ENCODE measurements at regions not wholly inside any gene's neighbourhood (a gene's known extent, or its start where the extent isn't known, plus 50 kb on each side); places are given as distances from the start of the nearest gene placed in this dataset.
"Not testable (repeated sequence)": the region's sequence is repeated elsewhere in the genome, so short reads cannot be mapped to it uniquely, and the experiment has no call there.

DNA sequence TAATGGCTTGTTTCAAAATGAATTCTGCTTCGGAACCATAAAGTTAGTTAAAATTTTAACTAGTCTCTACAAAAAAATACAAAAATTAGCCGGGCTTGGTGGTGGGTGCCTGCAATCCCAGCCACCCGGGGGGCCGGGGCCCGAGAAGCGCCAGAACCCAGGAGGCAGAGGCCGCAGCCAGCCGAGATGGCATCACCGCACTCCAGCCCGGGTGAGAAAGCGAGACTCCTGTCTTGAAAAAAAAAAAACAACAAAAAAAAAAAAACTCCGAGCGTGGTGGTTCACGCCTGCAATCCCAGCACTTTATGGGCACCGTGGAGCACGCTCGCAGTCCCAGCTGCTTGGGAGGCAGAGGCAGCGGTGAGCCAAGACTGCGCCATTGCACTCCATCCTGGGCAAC, 781.4 kb downstream of the BRINP3 start:
- 92 to 93% methylated on average over 16 to 18 of the region's 19 CpGs for WGBS, 2 donors
- Histone ChIP-seq H3K4me3 (no peak overlapping the region), H3K36me3 (no peaks in the 10 kb centered on the region), H3K4me1 (no peaks in the 10 kb centered on the region), H3K9me3 (peaks cover 0 to 8% (median 6%) of the 10 kb centered on the region in 3 donors), H3K27ac (no peak overlapping the region), H3K27me3 (no peaks in the 10 kb centered on the region)
- intact Hi-C loops (cut with DNase I) = no loop called here
- DNase-seq = no peak
- no peak for TF ChIP-seq POLR2A (IDR thresholded peaks at IDR 0.05)
- TF ChIP-seq, protein P1, sequence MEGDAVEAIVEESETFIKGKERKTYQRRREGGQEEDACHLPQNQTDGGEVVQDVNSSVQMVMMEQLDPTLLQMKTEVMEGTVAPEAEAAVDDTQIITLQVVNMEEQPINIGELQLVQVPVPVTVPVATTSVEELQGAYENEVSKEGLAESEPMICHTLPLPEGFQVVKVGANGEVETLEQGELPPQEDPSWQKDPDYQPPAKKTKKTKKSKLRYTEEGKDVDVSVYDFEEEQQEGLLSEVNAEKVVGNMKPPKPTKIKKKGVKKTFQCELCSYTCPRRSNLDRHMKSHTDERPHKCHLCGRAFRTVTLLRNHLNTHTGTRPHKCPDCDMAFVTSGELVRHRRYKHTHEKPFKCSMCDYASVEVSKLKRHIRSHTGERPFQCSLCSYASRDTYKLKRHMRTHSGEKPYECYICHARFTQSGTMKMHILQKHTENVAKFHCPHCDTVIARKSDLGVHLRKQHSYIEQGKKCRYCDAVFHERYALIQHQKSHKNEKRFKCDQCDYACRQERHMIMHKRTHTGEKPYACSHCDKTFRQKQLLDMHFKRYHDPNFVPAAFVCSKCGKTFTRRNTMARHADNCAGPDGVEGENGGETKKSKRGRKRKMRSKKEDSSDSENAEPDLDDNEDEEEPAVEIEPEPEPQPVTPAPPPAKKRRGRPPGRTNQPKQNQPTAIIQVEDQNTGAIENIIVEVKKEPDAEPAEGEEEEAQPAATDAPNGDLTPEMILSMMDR (IDR thresholded peaks at IDR 0.05) = no peak

DNA sequence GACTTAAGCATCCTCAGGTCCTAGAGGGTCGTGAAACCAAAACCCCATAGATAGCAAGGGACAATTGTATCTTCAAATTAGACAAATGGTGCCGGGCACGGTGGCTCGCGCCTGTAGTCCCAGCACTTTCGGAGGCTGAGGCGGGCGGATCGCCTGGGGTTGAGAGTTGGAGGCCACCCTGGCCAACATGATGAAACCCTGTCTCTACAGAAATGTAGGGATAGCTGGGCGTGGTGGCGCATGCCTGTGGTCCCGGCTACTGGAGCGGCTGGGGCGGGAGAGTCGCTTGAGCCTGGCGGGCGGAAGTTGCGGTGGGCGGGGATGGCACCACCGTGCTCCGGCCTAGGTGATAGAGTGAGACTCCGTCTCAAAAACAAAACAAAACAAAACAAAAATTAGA, 780.6 kb downstream of the BRINP3 start:
- intact Hi-C loops (cut with DNase I) = no loop called here

DNA sequence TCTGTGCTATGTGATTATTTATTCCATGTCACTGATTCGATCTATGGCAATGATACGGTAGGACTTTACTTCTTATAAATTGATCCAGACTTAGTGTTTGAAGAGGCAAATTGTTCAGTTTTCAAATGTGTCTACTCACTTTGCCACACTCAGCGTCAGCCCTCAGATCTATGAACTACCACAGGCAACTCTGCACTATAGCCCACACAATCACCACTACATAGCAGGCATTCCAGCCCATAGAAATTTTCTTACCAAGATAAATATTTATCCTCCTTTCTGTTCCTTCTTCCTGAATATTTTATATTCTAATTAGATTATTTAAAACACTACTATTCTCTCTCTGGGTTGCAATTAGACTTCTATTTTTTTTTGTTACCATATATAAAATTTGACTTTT, 776.1 kb downstream of the BRINP3 start:
- intact Hi-C loops (cut with DNase I) = no loop called here
- Histone ChIP-seq H3K27me3 (no peaks in the 10 kb centered on the region), H3K36me3 (no peaks in the 10 kb centered on the region), H3K4me3 (no peak overlapping the region), H3K27ac (no peak overlapping the region), H3K4me1 (no peaks in the 10 kb centered on the region), H3K9me3 (peaks cover 0 to 3% (median 0%) of the 10 kb centered on the region in 3 donors)
- no peak for DNase-seq
- 41 to 48% methylated on average over 3 of the region's 3 CpGs for WGBS, 2 donors
- TF ChIP-seq, protein P1 (IDR thresholded peaks at IDR 0.05) = no peak
- no peak for TF ChIP-seq POLR2A (IDR thresholded peaks at IDR 0.05)

More for the DNA sequence above, 780.6 kb downstream of the BRINP3 start:
- Histone ChIP-seq H3K4me1 (no peaks in the 10 kb centered on the region), H3K9me3 (peaks cover 0 to 8% (median 6%) of the 10 kb centered on the region in 3 donors), H3K36me3 (no peaks in the 10 kb centered on the region), H3K27me3 (no peaks in the 10 kb centered on the region), H3K27ac (no peak overlapping the region), H3K4me3 (no peak overlapping the region)
- 96 to 97% methylated on average over 16 to 21 of the region's 22 CpGs for WGBS, 2 donors
- DNase-seq = no peak
- TF ChIP-seq, protein P1 (IDR thresholded peaks at IDR 0.05) = no peak
- TF ChIP-seq POLR2A (IDR thresholded peaks at IDR 0.05) = no peak

DNA sequence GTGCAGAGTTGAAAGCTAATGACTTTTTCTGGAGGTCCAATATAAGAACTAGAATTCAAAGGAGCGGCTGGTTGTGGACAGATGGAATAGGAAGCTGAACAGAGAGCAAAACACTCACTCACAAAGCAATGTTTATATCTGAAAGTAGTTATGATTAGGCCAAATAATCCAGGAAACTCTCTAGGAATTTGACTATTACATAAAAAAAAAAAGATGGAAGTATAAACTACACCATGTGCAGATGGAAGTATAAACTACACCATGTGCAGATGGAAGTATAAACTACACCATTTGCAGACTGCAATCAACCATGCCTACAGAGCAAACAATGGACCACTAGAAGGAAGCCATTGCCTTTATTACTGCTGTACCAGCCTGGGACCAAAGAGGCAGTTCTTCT, 771.1 kb downstream of the BRINP3 start:
- no peaks in the 10 kb centered on the region for H3K27me3 ChIP-seq
- DNase-seq = no peak
- no peaks in the 10 kb centered on the region for H3K9me3 ChIP-seq
- TF ChIP-seq, protein P1 (IDR thresholded peaks at IDR 0.05) = no peak
- TF ChIP-seq POLR2A (IDR thresholded peaks at IDR 0.05) = no peak
- intact Hi-C loops (cut with DNase I) = no loop called here
- H3K4me1 ChIP-seq = no peaks in the 10 kb centered on the region
- no peak overlapping the region for H3K27ac ChIP-seq
- H3K4me3 ChIP-seq = no peak overlapping the region
- 14 to 41% methylated on average over 1 of the region's 1 CpG for WGBS, 2 donors
- H3K36me3 ChIP-seq = no peaks in the 10 kb centered on the region

DNA sequence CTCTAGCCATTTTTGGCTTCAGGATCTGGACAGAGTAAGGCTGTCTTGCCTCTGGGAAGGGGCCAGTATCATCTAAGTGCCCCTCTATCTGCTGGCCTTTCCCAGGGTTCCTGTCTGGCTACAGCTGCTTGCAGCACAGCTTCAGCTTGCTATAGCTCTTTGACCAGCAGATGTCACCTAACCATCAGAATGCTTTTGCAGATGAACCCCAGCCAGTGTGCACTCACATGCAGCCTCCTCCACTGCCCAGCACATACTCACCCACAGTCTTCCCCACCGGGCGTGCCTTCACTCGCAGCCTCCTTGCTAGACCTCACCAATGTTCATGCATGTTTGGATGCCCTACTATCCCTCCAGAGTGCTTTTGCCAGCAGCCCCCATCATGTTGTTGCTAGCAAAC, 769.0 kb downstream of the BRINP3 start:
- intact Hi-C loops (cut with DNase I) = no loop called here
- no peaks in the 10 kb centered on the region for H3K4me1 ChIP-seq
- H3K9me3 ChIP-seq = no peaks in the 10 kb centered on the region
- DNase-seq = no peak
- H3K27ac ChIP-seq = no peak overlapping the region
- H3K4me3 ChIP-seq = no peak overlapping the region
- no peaks in the 10 kb centered on the region for H3K36me3 ChIP-seq
- WGBS, 2 donors = 93% methylated on average over 3 of the region's 3 CpGs; no CpG with 5 or more reads in 1 of the 2 donors
- H3K27me3 ChIP-seq = no peaks in the 10 kb centered on the region
- TF ChIP-seq, protein P1 (IDR thresholded peaks at IDR 0.05) = no peak
- no peak for TF ChIP-seq POLR2A (IDR thresholded peaks at IDR 0.05)

DNA sequence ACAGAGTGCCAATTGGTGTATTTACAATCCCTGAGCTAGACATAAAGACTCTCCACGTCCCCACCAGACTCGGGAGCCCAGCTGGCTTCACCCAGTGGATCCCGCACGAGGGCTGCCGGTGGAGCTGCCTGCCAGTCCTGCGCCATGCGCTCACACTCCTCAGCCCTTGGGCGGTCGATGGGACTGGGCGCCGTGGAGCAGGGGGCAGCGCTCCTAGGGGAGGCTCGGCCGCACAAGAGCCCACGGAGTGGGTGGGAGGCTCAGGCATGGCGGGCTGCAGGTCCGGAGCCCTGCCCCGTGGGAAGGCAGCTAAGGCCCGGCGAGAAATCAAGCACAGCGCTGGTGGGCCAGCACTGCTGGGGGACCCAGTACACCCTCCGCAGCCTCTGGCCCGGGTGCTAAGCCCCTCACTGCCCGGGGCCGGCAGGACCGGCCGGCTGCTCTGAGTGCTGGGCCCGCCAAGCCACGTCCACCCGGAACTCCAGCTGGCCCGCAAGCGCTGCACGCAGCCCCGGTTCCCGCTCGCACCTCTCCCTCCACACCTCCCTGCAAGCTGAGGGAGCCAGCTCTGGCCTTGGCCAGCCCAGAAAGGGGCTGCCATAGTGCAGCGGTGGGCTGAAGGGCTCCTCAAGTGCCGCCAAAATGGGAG, 759.4 kb downstream of the BRINP3 start:
- H3K4me3 ChIP-seq; intact Hi-C loops (cut with DNase I); DNase-seq; H3K4me1 ChIP-seq; H3K36me3 ChIP-seq; H3K27me3 ChIP-seq; H3K9me3 ChIP-seq; H3K27ac ChIP-seq: not testable (repeated sequence)
- WGBS, 2 donors = 100% methylated on average over 1 of the region's 38 CpGs

Data from esophagus squamous epithelium (tissue), 5 donors.